HEK293T (cell line): ENCODE measurements at regions not wholly inside any gene's neighbourhood (a gene's known extent, or its start where the extent isn't known, plus 50 kb on each side); places are given as distances from the start of the nearest gene placed in this dataset.

Experiments used
- ARNT ChIP-seq: fragments of 450-650 bp; IDR thresholded peaks from 2 replicates; pipeline ENCODE4 v1.6.1; 2017; ENCODE audit warnings: mild to moderate bottlenecking
- BHLHE40 ChIP-seq: fragments of 450-650 bp; IDR thresholded peaks from 2 replicates; pipeline ENCODE4 v1.6.1; 2016; ENCODE audit warnings: mild to moderate bottlenecking, moderate library complexity, borderline replicate concordance
- CTBP1 ChIP-seq: fragments of 450-650 bp; IDR thresholded peaks from 2 replicates; pipeline ENCODE4 v1.6.1; 2016; ENCODE audit warnings: borderline replicate concordance
- ELF4 ChIP-seq: fragments of 450-650 bp; IDR thresholded peaks from 2 replicates; pipeline ENCODE4 v1.6.1; 2017; ENCODE audit warnings: antibody characterized with exemption
- FOXA1 ChIP-seq: fragments of 450-650 bp; IDR thresholded peaks from 2 replicates; pipeline ENCODE4 v1.6.1; 2016; ENCODE audit warnings: mild to moderate bottlenecking
- FOXM1 ChIP-seq: fragments of 450-650 bp; IDR thresholded peaks from 2 replicates; pipeline ENCODE4 v1.6.1; 2017; ENCODE audit warnings: mild to moderate bottlenecking, borderline replicate concordance
- HDGF ChIP-seq: fragments of 450-650 bp; IDR thresholded peaks from 2 replicates; pipeline ENCODE4 v1.6.1; 2017; ENCODE audit warnings: antibody characterized with exemption, borderline replicate concordance
- L3MBTL2 ChIP-seq: fragments of 450-650 bp; conservative IDR thresholded peaks from 2 replicates; pipeline ENCODE4 v1.6.1; 2016; ENCODE audit warnings: mild to moderate bottlenecking
- NFRKB ChIP-seq: fragments of 450-650 bp; IDR thresholded peaks from 2 replicates; pipeline ENCODE4 v1.6.1; 2016; ENCODE audit warnings: mild to moderate bottlenecking, moderate library complexity
- SP1 ChIP-seq: fragments of 450-650 bp; IDR thresholded peaks from 2 replicates; pipeline ENCODE4 v1.6.1; 2017
- SUZ12 ChIP-seq: fragments of 450-650 bp; IDR thresholded peaks from 2 replicates; pipeline ENCODE4 v1.6.1; 2016; ENCODE audit warnings: mild to moderate bottlenecking
- TARDBP ChIP-seq: fragments of 450-650 bp; IDR thresholded peaks from 2 replicates; pipeline ENCODE4 v1.6.1; 2016

DNA sequence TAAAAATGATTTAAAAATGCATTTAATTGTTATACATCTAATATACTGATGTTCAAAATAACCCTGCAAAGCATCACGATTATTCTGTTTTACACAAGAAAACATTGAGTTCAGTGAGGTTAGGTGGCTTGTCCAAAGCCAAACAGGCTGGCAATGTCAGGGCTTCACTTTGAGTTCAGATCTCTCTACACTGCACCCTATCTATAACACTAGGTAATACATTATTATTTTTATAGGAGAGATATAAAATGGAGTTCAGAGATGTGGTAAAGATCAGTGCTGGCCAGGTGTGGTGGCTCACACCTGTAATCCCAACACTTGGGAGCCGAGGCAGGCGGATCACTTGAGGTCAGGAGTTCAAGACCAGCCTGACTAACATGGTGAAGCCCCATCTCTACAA is 165.9 kb upstream of the MYO3A start:
- TF ChIP-seq SUZ12 (no peak), HDGF (no peak), BHLHE40 (no peak), ELF4 (no peak), FOXM1 (no peak), SP1 (no peak), TARDBP (no peak), L3MBTL2 (no peak), NFRKB (no peak), ARNT (no peak), FOXA1 (no peak), CTBP1 (no peak)
